PC-3 (cell line): ENCODE measurements at regions not wholly inside any gene's neighbourhood (a gene's known extent, or its start where the extent isn't known, plus 50 kb on each side); places are given as distances from the start of the nearest gene placed in this dataset.

Experiments used
- ATAC-seq: fragments of 200-7000 bp; cut with Tn5 transposase; 2 replicates; pipeline ENCODE4 v1.9.1; 2020; ENCODE audit warnings: mild to moderate bottlenecking, moderate library complexity
- BruUV-seq: library from RNA; stranded (reverse); fragments of 400-500 nt; replicated peaks from 2 replicates; lab custom pipeline; 2021; lab: Mats Ljungman, UMichigan
- CTCF ChIA-PET: fragments of 300-600 bp; sonication (Branson Sonifier 250); formaldehyde crosslinking; loops from one replicate; lab custom pipeline; 2022; ENCODE audit warnings: antibody characterized with exemption; lab: Charles Lee
- POLR2A ChIA-PET: fragments of 300-600 bp; sonication (Branson Sonifier 250); formaldehyde crosslinking; loops from one replicate; lab custom pipeline; 2022; ENCODE audit warnings: antibody characterized with exemption; ENCODE audit not compliant: unreplicated experiment; lab: Charles Lee
- DNase-seq: peaks from one replicate; pipeline ENCODE4 v3.0.0-alpha.2; 2015
- H2AFZ ChIP-seq: fragments of 300-600 bp; sonication (generic); 2 replicates; pipeline ENCODE4 v1.6.0; 2016; ENCODE audit warnings: antibody characterized with exemption, low read length
- H3F3A ChIP-seq: fragments of 300-600 bp; sonication (generic); one replicate; pipeline ENCODE4 v1.6.0; 2017; ENCODE audit warnings: antibody characterized with exemption, low read length, control low read depth, mild to moderate bottlenecking; ENCODE audit not compliant: unreplicated experiment
- H3K27ac ChIP-seq: fragments of 300-600 bp; sonication (generic); 2 replicates; pipeline ENCODE4 v1.5.1; 2016; ENCODE audit warnings: mild to moderate bottlenecking, low read length
- H3K27me3 ChIP-seq: fragments of 300-600 bp; sonication (generic); 2 replicates; pipeline ENCODE4 v1.6.1; 2016; ENCODE audit warnings: low read length, mixed read lengths
- H3K36me3 ChIP-seq: fragments of 300-600 bp; sonication (generic); 2 replicates; pipeline ENCODE4 v1.6.1; 2016; ENCODE audit warnings: low read depth, mixed run types, low read length, mixed read lengths
- H3K4me1 ChIP-seq: fragments of 300-600 bp; sonication (generic); 2 replicates; pipeline ENCODE4 v1.5.1; 2016; ENCODE audit warnings: low read length; ENCODE audit not compliant: insufficient read depth
- H3K4me2 ChIP-seq: fragments of 300-600 bp; sonication (generic); 2 replicates; pipeline ENCODE4 v1.6.0; 2016; ENCODE audit warnings: low read length
- H3K4me3 ChIP-seq: fragments of 300-600 bp; sonication (generic); 2 replicates; pipeline ENCODE4 v1.5.1; 2016; ENCODE audit warnings: mild to moderate bottlenecking, low read length, mixed read lengths
- H3K79me2 ChIP-seq: fragments of 300-600 bp; sonication (generic); 2 replicates; pipeline ENCODE4 v1.6.1; 2017; ENCODE audit warnings: low read length, mixed read lengths
- H3K9ac ChIP-seq: fragments of 300-600 bp; sonication (generic); 2 replicates; pipeline ENCODE4 v1.6.0; 2016; ENCODE audit warnings: mild to moderate bottlenecking, low read length
- H3K9me2 ChIP-seq: fragments of 300-600 bp; sonication (generic); replicated peaks from 2 replicates; pipeline ENCODE4 v1.6.1; 2016; ENCODE audit warnings: mixed run types, low read length, mixed read lengths
- H3K9me3 ChIP-seq: fragments of 300-600 bp; sonication (generic); 2 replicates; pipeline ENCODE4 v1.6.1; 2016; ENCODE audit warnings: low read length, mixed read lengths
- H4K20me1 ChIP-seq: fragments of 300-600 bp; sonication (generic); 2 replicates; pipeline ENCODE4 v1.6.1; 2016; ENCODE audit warnings: low read length, mixed read lengths
- CTCF ChIP-seq: fragments of 300-600 bp; sonication (generic); conservative IDR thresholded peaks from 2 replicates; pipeline ENCODE4 v1.5.1; 2017; ENCODE audit warnings: antibody characterized with exemption, low read depth, mild to moderate bottlenecking, low read length
- EZH2 ChIP-seq: fragments of 300-600 bp; sonication (generic); IDR thresholded peaks from one replicate; pipeline ENCODE4 v1.6.1; 2017; ENCODE audit warnings: antibody characterized with exemption, mild to moderate bottlenecking, low read length; ENCODE audit not compliant: unreplicated experiment
- EZH2phosphoT487 ChIP-seq: fragments of 300-600 bp; sonication (generic); IDR thresholded peaks from 2 replicates; pipeline ENCODE4 v1.6.1; 2018; ENCODE audit warnings: mild to moderate bottlenecking, antibody characterized with exemption, low read length, borderline replicate concordance
- intact Hi-C: fragments of 100-400 bp; cut with micrococcal nuclease; formaldehyde crosslinking; loops from 2 replicates; pipeline ENCODE4 v1.9.0; 2023

- Histone ChIP-seq H2AFZ (no peak overlapping the region), H3F3A (no peaks in the 10 kb centered on the region), H3K27ac (no peak overlapping the region), H3K36me3 (no peaks in the 10 kb centered on the region), H4K20me1 (no peaks in the 10 kb centered on the region), H3K4me1 (no peaks in the 10 kb centered on the region), H3K4me3 (no peak overlapping the region), H3K4me2 (no peak overlapping the region), H3K9me2 (no peaks in the 10 kb centered on the region), H3K9ac (no peak overlapping the region), H3K79me2 (no peaks in the 10 kb centered on the region), H3K27me3 (no peaks in the 10 kb centered on the region), H3K9me3 (no peaks in the 10 kb centered on the region)
- no peak for TF ChIP-seq EZH2
- TF ChIP-seq EZH2phosphoT487, result no peak
- TF ChIP-seq CTCF, result no peak
- intact Hi-C loops, result no loop called here
- CTCF ChIA-PET, result no interaction called here
- ATAC-seq (no peak), DNase-seq (no peak)
- POLR2A ChIA-PET, result no interaction called here
- BruUV-seq, result no TSS peak
Observed at GRCh38 chr2:17086990-17087389, 421.4 kb upstream of the CYRIA start.

DNA sequence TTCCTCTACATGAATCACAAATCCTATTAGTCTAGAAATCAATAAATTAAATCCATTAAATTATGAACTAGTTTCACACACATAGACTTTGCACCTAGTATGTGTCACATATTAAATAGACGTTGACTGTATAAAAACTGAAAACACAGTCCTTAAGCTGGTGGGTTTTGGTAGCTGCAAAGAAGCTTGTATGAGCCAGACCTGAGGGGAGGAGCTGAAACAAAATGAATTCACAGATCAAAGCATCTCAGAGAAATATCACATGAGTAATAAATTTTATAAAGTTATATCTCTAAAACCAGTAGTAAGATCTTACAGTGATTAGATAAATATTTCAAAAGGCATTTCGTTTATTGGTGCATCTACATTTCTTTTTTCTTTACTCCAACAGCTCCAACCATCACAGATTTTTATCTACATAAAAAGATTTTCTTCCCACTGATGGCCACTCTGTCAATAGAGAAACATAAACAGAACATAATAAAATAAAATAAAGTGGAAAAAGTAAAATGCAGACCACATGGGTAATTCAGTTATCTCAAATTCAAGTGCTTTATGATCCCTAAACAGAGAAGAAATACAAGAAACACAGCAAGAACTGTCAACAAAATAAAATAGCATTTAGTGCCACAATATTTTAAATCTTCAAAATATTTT lies 420.0 kb upstream of the CYRIA start:
- no peak overlapping the region for H3K9ac ChIP-seq
- intact Hi-C loops, result no loop called here
- no peak overlapping the region for H3K27ac ChIP-seq
- no peaks in the 10 kb centered on the region for H3K79me2 ChIP-seq
- no peak overlapping the region for H3K4me3 ChIP-seq
- H3K36me3 ChIP-seq, result no peaks in the 10 kb centered on the region
- no peak for TF ChIP-seq EZH2
- no peak for TF ChIP-seq CTCF
- TF ChIP-seq EZH2phosphoT487, result no peak
- H3K9me3 ChIP-seq, result no peaks in the 10 kb centered on the region; the same call in 1 of the 2 replicates
- ATAC-seq (no peak), DNase-seq (no peak)
- no peaks in the 10 kb centered on the region for H4K20me1 ChIP-seq
- no peaks in the 10 kb centered on the region for H3F3A ChIP-seq
- no peak overlapping the region for H2AFZ ChIP-seq
- ChIA-PET POLR2A (no interaction called here), CTCF (no interaction called here)
- BruUV-seq, result no TSS peak
- no peaks in the 10 kb centered on the region for H3K4me1 ChIP-seq
- no peaks in the 10 kb centered on the region for H3K27me3 ChIP-seq
- no peaks in the 10 kb centered on the region for H3K9me2 ChIP-seq
- H3K4me2 ChIP-seq, result no peak overlapping the region

DNA sequence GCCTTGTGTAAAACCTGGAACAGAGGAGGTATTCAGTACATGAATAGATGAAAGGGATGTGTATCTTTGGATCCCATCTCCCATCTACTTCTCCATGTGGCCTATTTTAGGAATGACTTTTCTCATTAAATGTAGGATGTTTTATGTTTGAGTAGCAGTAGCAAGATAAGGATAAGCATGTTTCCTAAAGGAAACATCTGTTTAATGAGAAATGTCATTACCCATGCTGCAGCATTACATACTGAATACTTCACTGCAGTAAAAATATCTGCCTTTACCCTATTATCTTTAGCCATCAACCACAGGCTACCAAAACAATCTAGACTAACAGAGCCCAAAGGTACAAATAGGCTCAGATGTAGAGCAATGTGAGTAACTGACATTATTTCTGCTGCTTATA lies 419.2 kb upstream of the CYRIA start:
- DNase-seq (no peak), ATAC-seq (no peak)
- Histone ChIP-seq H3K9me2 (no peaks in the 10 kb centered on the region), H3K9ac (no peak overlapping the region), H3K9me3 (no peaks in the 10 kb centered on the region; the same call in 1 of the 2 replicates), H3K36me3 (no peaks in the 10 kb centered on the region), H3K4me1 (no peaks in the 10 kb centered on the region), H2AFZ (no peak overlapping the region), H3F3A (no peaks in the 10 kb centered on the region), H3K4me2 (no peak overlapping the region), H4K20me1 (no peaks in the 10 kb centered on the region), H3K27ac (no peak overlapping the region), H3K79me2 (no peaks in the 10 kb centered on the region), H3K4me3 (no peak overlapping the region), H3K27me3 (no peaks in the 10 kb centered on the region)
- ChIA-PET CTCF (no interaction called here), POLR2A (no interaction called here)
- TF ChIP-seq CTCF (no peak), EZH2phosphoT487 (no peak), EZH2 (no peak)
- BruUV-seq, result no TSS peak
- intact Hi-C loops, result no loop called here
